Adrenal gland (tissue), 9 donors: ENCODE measurements at regions not wholly inside any gene's neighbourhood (a gene's known extent, or its start where the extent isn't known, plus 50 kb on each side); places are given as distances from the start of the nearest gene placed in this dataset.

Experiments used
- DNase-seq, 7 donors: peaks; one replicate each; pipeline ENCODE4 v3.0.0-alpha.2; 2019 to 2020
- H3K27ac ChIP-seq, 5 donors: fragments of 200-600 bp; sonication (generic) in 4 of 5; 1 replicate in 3 of 5; 2 replicates in 2 of 5; pipeline versions ENCODE4 v1.5.1 to v1.8.0; 2016 to 2020; ENCODE audit warnings: mild to moderate bottlenecking in 1 of 5
- H3K27me3 ChIP-seq: fragments of 200-600 bp; 2 replicates; pipeline ENCODE4 v1.8.0; 2021
- H3K36me3 ChIP-seq, 2 donors: fragments of 200-600 bp; replicated peaks in 1 of 2; 1 replicate in 1 of 2; 2 replicates in 1 of 2; pipeline versions ENCODE4 v1.5.1 to v1.8.0; 2018 to 2022
- H3K4me1 ChIP-seq, 2 donors: fragments of 200-600 bp; replicated peaks in 1 of 2; 1 replicate in 1 of 2; 2 replicates in 1 of 2; pipeline versions ENCODE4 v1.5.1 to v1.8.0; 2018 to 2021
- H3K4me3 ChIP-seq, 4 donors: fragments of 200-600 bp; sonication (generic) in 3 of 4; one replicate each; pipeline ENCODE4 v1.5.1; 2016 to 2018
- H3K9me3 ChIP-seq, 3 donors: fragments of 200-600 bp; sonication (generic) in 1 of 3; replicated peaks in 1 of 3; 1 replicate in 2 of 3; 2 replicates in 1 of 3; pipeline versions ENCODE4 v1.5.1 to v1.8.0; 2016 to 2021
- POLR2A ChIP-seq, 2 donors: fragments of 450-650 bp; IDR thresholded peaks; one replicate each; pipeline ENCODE4 v1.6.1; 2017; ENCODE audit warnings: antibody characterized with exemption in 2 of 2, mild to moderate bottlenecking in 2 of 2, moderate library complexity in 1 of 2
- WGBS, 4 donors: extraction: QIAGEN DNeasy Blood & Tissue Kit in 2 of 4; methylation state at CpG; one replicate each; pipeline versions ENCODE4 v1.1.5 to v1.1.7; 2013 to 2017; 5-methylcytosine and 5-hydroxymethylcytosine counted together
- intact Hi-C, 2 donors: fragments of 100-400 bp; cut with DNase I; formaldehyde crosslinking; loops; one replicate each; pipeline versions ENCODE4 v1.14.1 to v1.15.0; 2022 to 2023
- TF ChIP-seq, protein P1 (sequence below), 6 experiments: fragments of 450-650 bp in 4 of 6; fragments of 200-600 bp in 2 of 6; sonication (generic) in 1 of 6; IDR thresholded peaks; 1 replicate in 5 of 6; 2 replicates in 1 of 6; pipeline versions ENCODE4 v1.5.1 to v1.8.0; 2016 to 2021; ENCODE audit warnings: antibody characterized with exemption in 6 of 6, mild to moderate bottlenecking in 2 of 6, moderate library complexity in 1 of 6
- donor health status: healthy with polysubstance abuse.
- donor health status: Bipolar disorder and iron deficiency.
- donor health status: DM: yes; HTN: yes; CAD: no.
- donor health status: DM: no; HTN: no; CAD: no.
- donor health status: DM: no; HTN: no; CAD: no.

DNA sequence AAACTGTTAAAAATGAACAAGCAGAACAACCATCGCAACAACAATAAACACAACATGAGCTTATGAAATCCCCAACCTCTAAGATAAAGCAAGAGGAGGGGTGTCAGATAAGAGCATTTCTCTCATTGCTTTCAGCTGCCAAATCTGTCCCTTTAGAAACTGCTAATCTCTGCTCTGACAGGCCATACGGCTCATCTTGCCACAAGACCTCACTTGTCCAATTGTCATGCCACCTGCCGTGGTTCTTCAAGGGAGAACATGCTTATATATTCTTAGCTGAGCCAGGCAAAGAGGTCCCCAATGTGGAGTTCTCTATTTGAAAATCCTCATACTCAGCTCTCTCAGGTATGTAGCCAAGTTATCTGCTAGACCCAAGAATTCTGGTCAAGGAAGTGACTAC lies 405.0 kb upstream of the TNC start:
- H3K9me3 ChIP-seq, result no peaks in the 10 kb centered on the region

DNA sequence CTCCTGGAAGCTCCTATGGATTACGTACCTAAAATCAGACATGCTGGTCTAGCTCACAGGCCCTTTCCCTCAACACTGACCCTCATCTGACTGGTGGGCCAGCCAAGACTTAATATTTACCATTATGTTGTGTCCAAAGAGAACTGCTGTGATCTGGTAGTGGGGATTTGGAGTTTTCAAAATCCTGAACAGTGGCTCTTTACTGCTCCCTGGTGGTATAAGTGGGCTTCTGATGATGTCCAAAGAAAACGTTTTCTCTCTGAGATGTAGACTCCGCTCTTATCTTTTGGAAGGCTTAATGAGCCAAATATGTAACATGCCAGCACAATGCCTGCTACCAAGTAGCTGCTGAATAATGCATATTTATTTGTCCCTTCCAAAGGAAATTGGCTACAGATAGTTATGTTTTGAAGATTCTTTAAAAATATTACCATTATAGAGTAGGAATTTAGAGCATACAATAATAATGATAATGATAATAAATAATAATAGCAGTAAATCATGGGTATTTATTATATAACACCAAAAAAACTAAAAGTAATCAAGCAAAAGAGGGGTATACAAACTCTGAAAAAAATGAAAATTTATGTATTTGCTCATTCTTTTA lies 406.6 kb upstream of the TNC start:
- no peak overlapping the region for H3K4me3 ChIP-seq
- no peak overlapping the region for H3K27ac ChIP-seq
- H3K27me3 ChIP-seq, result no peaks in the 10 kb centered on the region
- no peak for TF ChIP-seq POLR2A (IDR thresholded peaks at IDR 0.05)
- TF ChIP-seq, protein P1, sequence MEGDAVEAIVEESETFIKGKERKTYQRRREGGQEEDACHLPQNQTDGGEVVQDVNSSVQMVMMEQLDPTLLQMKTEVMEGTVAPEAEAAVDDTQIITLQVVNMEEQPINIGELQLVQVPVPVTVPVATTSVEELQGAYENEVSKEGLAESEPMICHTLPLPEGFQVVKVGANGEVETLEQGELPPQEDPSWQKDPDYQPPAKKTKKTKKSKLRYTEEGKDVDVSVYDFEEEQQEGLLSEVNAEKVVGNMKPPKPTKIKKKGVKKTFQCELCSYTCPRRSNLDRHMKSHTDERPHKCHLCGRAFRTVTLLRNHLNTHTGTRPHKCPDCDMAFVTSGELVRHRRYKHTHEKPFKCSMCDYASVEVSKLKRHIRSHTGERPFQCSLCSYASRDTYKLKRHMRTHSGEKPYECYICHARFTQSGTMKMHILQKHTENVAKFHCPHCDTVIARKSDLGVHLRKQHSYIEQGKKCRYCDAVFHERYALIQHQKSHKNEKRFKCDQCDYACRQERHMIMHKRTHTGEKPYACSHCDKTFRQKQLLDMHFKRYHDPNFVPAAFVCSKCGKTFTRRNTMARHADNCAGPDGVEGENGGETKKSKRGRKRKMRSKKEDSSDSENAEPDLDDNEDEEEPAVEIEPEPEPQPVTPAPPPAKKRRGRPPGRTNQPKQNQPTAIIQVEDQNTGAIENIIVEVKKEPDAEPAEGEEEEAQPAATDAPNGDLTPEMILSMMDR (IDR thresholded peaks at IDR 0.05), result peak; percentile 16 to 66 (median 52)
- H3K9me3 ChIP-seq, result no peaks in the 10 kb centered on the region
- no peaks in the 10 kb centered on the region for H3K4me1 ChIP-seq
- WGBS, 4 donors, result 18 to 28% (median 24%) methylated on average over 3 of the region's 3 CpGs
- no peaks in the 10 kb centered on the region for H3K36me3 ChIP-seq
- intact Hi-C loops, result no loop called here
- DNase-seq, result peak in 3 of 7 donors; percentile 11 to 27 (median 22)

More for the DNA sequence above, 405.0 kb upstream of the TNC start:
- Histone ChIP-seq H3K4me3 (no peak overlapping the region), H3K27ac (no peak overlapping the region), H3K36me3 (no peaks in the 10 kb centered on the region), H3K4me1 (no peaks in the 10 kb centered on the region), H3K27me3 (no peaks in the 10 kb centered on the region)
- intact Hi-C loops, result no loop called here
- WGBS, 4 donors, result 70 to 81% (median 78%) methylated on average over 3 of the region's 3 CpGs
- no peak for TF ChIP-seq POLR2A (IDR thresholded peaks at IDR 0.05)
- TF ChIP-seq, protein P1 (IDR thresholded peaks at IDR 0.05), result no peak
- DNase-seq, result no peak

DNA sequence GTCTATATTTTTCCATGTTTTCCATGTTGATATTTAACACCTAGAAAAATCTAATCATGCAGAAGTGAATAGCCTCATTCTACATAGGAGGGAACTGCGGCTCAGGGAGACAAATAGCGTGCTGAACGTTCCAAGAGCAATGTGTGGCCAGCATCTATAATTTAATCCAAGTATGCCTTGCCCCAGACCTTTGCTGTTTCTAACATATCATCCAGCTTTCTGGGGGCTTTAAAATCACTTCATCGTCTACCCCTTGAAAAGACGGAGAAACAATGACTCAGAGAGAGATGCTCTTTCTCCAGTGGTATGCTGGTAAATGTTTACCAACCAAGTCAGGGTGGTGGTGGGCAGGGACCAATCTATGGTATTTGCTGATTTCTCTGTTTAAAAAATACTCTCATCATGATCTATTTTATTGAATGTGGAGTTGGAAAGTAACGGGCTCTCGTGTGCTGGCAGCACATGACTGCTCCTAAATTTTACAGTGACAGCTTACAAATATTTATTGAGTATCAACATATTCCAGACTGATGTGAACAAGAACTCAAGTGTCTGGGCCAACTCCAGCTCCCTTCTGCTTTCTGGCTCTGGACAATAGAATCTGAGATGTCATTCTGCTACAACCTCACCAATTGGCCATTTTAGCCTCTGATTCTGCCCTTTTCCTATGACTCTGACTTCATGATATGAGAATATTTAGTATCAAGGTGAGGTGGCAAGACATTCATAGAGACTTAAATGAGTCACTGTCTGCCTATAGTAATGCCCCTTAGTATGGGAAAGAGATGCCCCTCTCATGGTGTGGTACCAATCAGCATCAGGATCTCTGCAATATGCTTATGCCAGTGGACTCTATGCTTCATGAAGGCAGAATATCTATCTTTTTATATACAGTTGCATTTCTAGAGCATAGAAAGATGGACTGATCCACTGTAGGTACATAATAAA lies 407.4 kb upstream of the TNC start:
- H3K27ac ChIP-seq, result no peak overlapping the region
- WGBS, 4 donors, result 41 to 55% (median 52%) methylated on average over 7 of the region's 7 CpGs
- no peak overlapping the region for H3K4me3 ChIP-seq
- no peaks in the 10 kb centered on the region for H3K4me1 ChIP-seq
- H3K27me3 ChIP-seq, result no peaks in the 10 kb centered on the region
- intact Hi-C loops, result no loop called here
- TF ChIP-seq, protein P1 (IDR thresholded peaks at IDR 0.05), result no peak
- no peak for TF ChIP-seq POLR2A (IDR thresholded peaks at IDR 0.05)
- no peaks in the 10 kb centered on the region for H3K9me3 ChIP-seq
- DNase-seq, result no peak
- H3K36me3 ChIP-seq, result no peaks in the 10 kb centered on the region

DNA sequence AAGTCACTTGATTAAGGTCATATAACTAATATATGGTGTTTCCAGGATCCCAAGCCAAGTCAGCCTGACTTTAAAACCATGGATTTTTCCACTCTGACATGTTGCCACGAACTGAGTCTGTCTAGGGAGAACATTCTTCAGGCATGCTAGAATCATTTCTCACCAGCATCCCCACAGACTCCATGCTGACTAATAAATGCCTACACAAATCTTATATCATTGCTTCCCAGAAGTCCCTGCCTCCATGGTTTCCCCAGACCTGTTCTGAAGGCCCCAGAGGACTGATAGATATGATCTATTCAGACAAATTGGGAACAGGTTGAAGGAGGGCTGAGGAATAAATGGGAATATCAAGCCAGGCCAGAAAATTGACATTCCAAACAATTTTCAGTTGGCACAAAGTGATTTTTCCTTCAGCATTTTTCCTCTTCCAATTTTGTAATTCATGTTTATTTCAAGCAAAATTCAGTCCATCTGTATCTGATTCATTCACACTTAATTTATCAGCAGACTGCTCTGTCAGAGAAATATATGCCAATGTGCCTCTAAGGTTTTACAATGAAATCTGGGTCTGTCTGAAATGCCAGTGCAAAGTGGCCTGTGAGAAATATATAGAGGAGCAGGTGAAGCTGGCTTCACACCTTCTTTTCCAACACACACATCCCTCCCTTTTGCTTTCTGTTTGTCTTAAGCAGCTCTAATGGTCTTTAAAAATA lies 413.6 kb upstream of the TNC start:
- H3K9me3 ChIP-seq, result no peaks in the 10 kb centered on the region
- no peak for DNase-seq
- no peak overlapping the region for H3K4me3 ChIP-seq
- WGBS, 4 donors, result 53 to 72% (median 60%) methylated on average over 1 of the region's 1 CpG
- intact Hi-C loops, result no loop called here
- no peaks in the 10 kb centered on the region for H3K4me1 ChIP-seq
- no peak for TF ChIP-seq POLR2A (IDR thresholded peaks at IDR 0.05)
- TF ChIP-seq, protein P1 (IDR thresholded peaks at IDR 0.05), result no peak
- H3K36me3 ChIP-seq, result no peaks in the 10 kb centered on the region
- H3K27me3 ChIP-seq, result no peaks in the 10 kb centered on the region
- no peak overlapping the region for H3K27ac ChIP-seq
